Large intestine (tissue), 3 donors: ENCODE measurements at regions not wholly inside any gene's neighbourhood (a gene's known extent, or its start where the extent isn't known, plus 50 kb on each side); places are given as distances from the start of the nearest gene placed in this dataset.

Experiments used
- DNase-seq, 2 donors: peaks; one replicate each; pipeline versions ENCODE4 v3.0.0 to v3.0.0-alpha.2; 2013
- H3K27ac ChIP-seq: one replicate; pipeline ENCODE4 v1.5.1; 2013; ENCODE audit warnings: low read length
- H3K27me3 ChIP-seq: 2 replicates; pipeline ENCODE4 v1.6.1; 2013; ENCODE audit warnings: low read length; ENCODE audit not compliant: control insufficient read depth, insufficient read depth
- H3K36me3 ChIP-seq: 2 replicates; pipeline ENCODE4 v1.6.1; 2013; ENCODE audit warnings: low read length; ENCODE audit not compliant: control insufficient read depth, insufficient read depth
- H3K4me1 ChIP-seq: one replicate; pipeline ENCODE4 v1.6.1; 2013; ENCODE audit warnings: low read length; ENCODE audit not compliant: control insufficient read depth, insufficient read depth
- H3K4me3 ChIP-seq: one replicate; pipeline ENCODE4 v1.5.1; 2013; ENCODE audit warnings: low read length
- H3K9me3 ChIP-seq: one replicate; pipeline ENCODE4 v1.6.1; 2013; ENCODE audit warnings: mild to moderate bottlenecking, low read depth, low read length, moderate library complexity; ENCODE audit not compliant: control insufficient read depth
- WGBS: methylation state at CpG from one replicate; pipeline ENCODE4 v1.1.5; 2013; ENCODE audit warnings: low lambda C conversion rate; ENCODE audit not compliant: insufficient coverage; 5-methylcytosine and 5-hydroxymethylcytosine counted together

DNA sequence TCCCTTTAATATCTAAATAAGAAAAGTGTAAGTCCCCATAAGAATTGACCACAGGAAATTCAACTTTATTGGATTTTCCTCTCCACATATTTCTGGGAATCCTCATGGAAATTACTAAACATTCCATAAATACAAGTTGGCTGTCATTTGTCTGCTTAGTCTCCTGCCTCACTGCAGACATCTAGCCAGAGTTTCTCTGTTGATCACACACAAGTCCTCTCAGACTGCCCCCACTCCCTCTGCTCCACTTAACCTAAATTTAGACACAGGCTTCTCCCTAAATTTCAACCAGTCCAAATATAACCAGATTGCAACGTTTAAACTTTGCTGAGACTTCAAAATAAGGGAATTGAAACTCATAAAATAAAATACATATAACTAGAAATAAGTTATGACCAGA is 982.1 kb downstream of the DTWD2 start:
- Histone ChIP-seq H3K9me3 (no peaks in the 10 kb centered on the region), H3K4me3 (no peak overlapping the region), H3K36me3 (no peaks in the 10 kb centered on the region), H3K27ac (no peak overlapping the region), H3K4me1 (no peaks in the 10 kb centered on the region), H3K27me3 (no peaks in the 10 kb centered on the region)
- no CpG with 5 or more reads among the region's 1 CpG for WGBS
- no peak for DNase-seq

- no peaks in the 10 kb centered on the region for H3K9me3 ChIP-seq
- no peak overlapping the region for H3K27ac ChIP-seq
- no peaks in the 10 kb centered on the region for H3K4me1 ChIP-seq
- H3K36me3 ChIP-seq: no peaks in the 10 kb centered on the region
- H3K4me3 ChIP-seq: no peak overlapping the region
- no peak for DNase-seq
- WGBS: no CpG with 5 or more reads among the region's 3 CpGs
- no peaks in the 10 kb centered on the region for H3K27me3 ChIP-seq
Observed at GRCh38 chr5:117999939-118000549, 988.3 kb downstream of the DTWD2 start.

- no peaks in the 10 kb centered on the region for H3K4me1 ChIP-seq
- H3K27ac ChIP-seq: no peak overlapping the region
- no peaks in the 10 kb centered on the region for H3K36me3 ChIP-seq
- WGBS: no CpG with 5 or more reads among the region's 2 CpGs
- no peaks in the 10 kb centered on the region for H3K27me3 ChIP-seq
- H3K9me3 ChIP-seq: no peaks in the 10 kb centered on the region
- DNase-seq: no peak
- H3K4me3 ChIP-seq: no peak overlapping the region
Observed at GRCh38 chr5:117982691-117983090, 1005.7 kb downstream of the DTWD2 start.

DNA sequence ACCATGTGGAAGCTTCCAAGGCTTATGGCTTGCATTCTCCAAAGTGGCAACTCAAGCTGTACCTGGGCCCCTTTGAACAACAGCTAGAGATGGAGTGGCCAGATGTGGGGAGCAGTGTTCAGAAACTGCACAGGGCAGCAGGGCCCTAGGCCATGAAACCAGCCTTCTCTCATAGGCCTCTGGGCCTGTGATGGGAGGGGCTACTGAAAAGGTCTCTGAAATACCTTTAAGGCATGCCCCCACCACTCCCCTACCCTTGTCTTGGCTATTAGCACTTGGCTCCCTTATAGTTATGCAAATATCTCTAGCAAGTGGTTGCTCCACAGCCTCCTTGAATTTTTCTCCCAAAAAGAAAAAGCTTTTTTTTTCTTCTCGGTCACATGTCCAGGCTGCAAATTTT is 1014.6 kb downstream of the DTWD2 start:
- Histone ChIP-seq H3K36me3 (no peaks in the 10 kb centered on the region), H3K9me3 (no peaks in the 10 kb centered on the region), H3K4me3 (no peak overlapping the region), H3K27ac (no peak overlapping the region), H3K27me3 (no peaks in the 10 kb centered on the region), H3K4me1 (no peaks in the 10 kb centered on the region)
- no peak for DNase-seq
- 100% methylated on average over 1 of the region's 1 CpG for WGBS

GRCh38 chr5:117955831-117956230 is 1032.5 kb downstream of the DTWD2 start:
- DNase-seq: no peak
- no peak overlapping the region for H3K4me3 ChIP-seq
- H3K27me3 ChIP-seq: no peaks in the 10 kb centered on the region
- no CpG with 5 or more reads among the region's 3 CpGs for WGBS
- no peaks in the 10 kb centered on the region for H3K4me1 ChIP-seq
- no peaks in the 10 kb centered on the region for H3K9me3 ChIP-seq
- no peaks in the 10 kb centered on the region for H3K36me3 ChIP-seq
- no peak overlapping the region for H3K27ac ChIP-seq

- 100% methylated on average over 1 of the region's 1 CpG for WGBS
Observed at GRCh38 chr5:117954331-117954730, 1034.0 kb downstream of the DTWD2 start.

GRCh38 chr5:117953272-117953671 is 1035.1 kb downstream of the DTWD2 start:
- Histone ChIP-seq H3K36me3 (no peaks in the 10 kb centered on the region), H3K27me3 (no peaks in the 10 kb centered on the region), H3K4me1 (no peaks in the 10 kb centered on the region), H3K4me3 (no peak overlapping the region), H3K9me3 (no peaks in the 10 kb centered on the region), H3K27ac (no peak overlapping the region)
- DNase-seq: no peak
- WGBS: 100% methylated on average over 4 of the region's 13 CpGs

More at GRCh38 chr5:117954331-117954730, 1034.0 kb downstream of the DTWD2 start:
- Histone ChIP-seq H3K4me1 (no peaks in the 10 kb centered on the region), H3K27ac (no peak overlapping the region), H3K9me3 (no peaks in the 10 kb centered on the region), H3K27me3 (no peaks in the 10 kb centered on the region), H3K36me3 (no peaks in the 10 kb centered on the region), H3K4me3 (no peak overlapping the region)
- no peak for DNase-seq

DNA sequence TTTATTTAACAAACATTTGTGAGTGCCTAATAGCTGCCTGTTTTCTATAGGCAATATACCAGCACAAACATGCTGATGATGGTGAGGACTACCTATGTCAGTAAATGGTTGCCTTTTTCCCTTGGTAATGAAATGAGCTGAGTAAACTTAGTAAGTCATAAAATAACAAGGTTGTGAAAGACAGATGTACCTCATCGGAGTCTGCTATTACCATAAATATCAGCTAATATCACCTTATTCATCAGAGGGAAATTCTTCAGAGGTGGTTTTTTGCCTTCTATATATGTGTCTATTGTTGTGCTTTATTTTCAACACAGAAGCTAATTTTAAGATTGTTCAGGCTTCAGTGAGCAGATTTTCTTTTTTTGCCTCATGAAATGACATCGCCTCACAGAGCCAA is 1040.5 kb downstream of the DTWD2 start:
- WGBS: 100% methylated on average over 1 of the region's 2 CpGs
- Histone ChIP-seq H3K27ac (no peak overlapping the region), H3K9me3 (no peaks in the 10 kb centered on the region), H3K4me1 (no peaks in the 10 kb centered on the region), H3K36me3 (no peaks in the 10 kb centered on the region), H3K4me3 (no peak overlapping the region), H3K27me3 (no peaks in the 10 kb centered on the region)
- no peak for DNase-seq

GRCh38 chr5:117947121-117947520 is 1041.2 kb downstream of the DTWD2 start:
- no peaks in the 10 kb centered on the region for H3K27me3 ChIP-seq
- no peak overlapping the region for H3K27ac ChIP-seq
- DNase-seq: no peak
- no peaks in the 10 kb centered on the region for H3K9me3 ChIP-seq
- WGBS: no CpG with 5 or more reads among the region's 2 CpGs
- H3K4me1 ChIP-seq: no peaks in the 10 kb centered on the region
- H3K36me3 ChIP-seq: no peaks in the 10 kb centered on the region
- H3K4me3 ChIP-seq: no peak overlapping the region

- Histone ChIP-seq H3K27me3 (no peaks in the 10 kb centered on the region), H3K27ac (no peak overlapping the region), H3K4me1 (no peaks in the 10 kb centered on the region), H3K9me3 (no peaks in the 10 kb centered on the region), H3K4me3 (no peak overlapping the region), H3K36me3 (no peaks in the 10 kb centered on the region)
- no peak for DNase-seq
- 50% methylated on average over 1 of the region's 2 CpGs for WGBS
Observed at GRCh38 chr5:117945258-117945657, 1043.1 kb downstream of the DTWD2 start.

- H3K4me3 ChIP-seq: no peak overlapping the region
- H3K9me3 ChIP-seq: no peaks in the 10 kb centered on the region
- no peaks in the 10 kb centered on the region for H3K36me3 ChIP-seq
- no peaks in the 10 kb centered on the region for H3K4me1 ChIP-seq
- no peak overlapping the region for H3K27ac ChIP-seq
- WGBS: 48% methylated on average over 3 of the region's 3 CpGs
- H3K27me3 ChIP-seq: no peaks in the 10 kb centered on the region
- DNase-seq: no peak
Observed at GRCh38 chr5:117943541-117943940, 1044.8 kb downstream of the DTWD2 start.
